Nucleus accumbens (tissue), 56 donors: ENCODE measurements at regions not wholly inside any gene's neighbourhood (a gene's known extent, or its start where the extent isn't known, plus 50 kb on each side); places are given as distances from the start of the nearest gene placed in this dataset.
"Not testable (repeated sequence)": the region's sequence is repeated elsewhere in the genome, so short reads cannot be mapped to it uniquely, and the experiment has no call there.

ENCODE experiments used
- DNase-seq, 56 donors: peaks; one replicate each; lab custom pipeline; 2025; lab: John Stamatoyannopoulos, UW

GRCh38 chr20:52098186-52098585 is 93.4 kb downstream of the ZFP64 start:
- no peak for DNase-seq

DNA sequence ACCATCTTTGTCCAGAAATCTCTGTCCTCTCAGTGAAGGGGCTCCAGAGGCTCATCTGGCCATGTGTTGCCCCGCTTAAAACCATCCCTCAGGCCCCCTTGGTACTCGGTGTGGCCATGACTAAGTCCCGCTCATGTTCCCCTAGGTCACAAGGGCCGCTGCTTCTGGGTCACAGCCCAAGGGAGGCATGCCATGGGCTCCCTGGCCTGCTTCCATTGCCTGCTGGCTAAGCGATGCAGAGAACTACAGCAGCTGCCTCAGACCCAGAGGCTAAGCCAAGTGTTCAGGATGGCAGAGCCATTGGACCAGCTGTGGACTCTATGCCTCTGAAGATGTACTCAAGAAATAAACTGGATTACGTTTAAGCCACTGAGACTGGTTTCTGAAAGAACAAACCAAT is 95.5 kb downstream of the ZFP64 start:
- peak in 3 of 56 donors; percentile 1 to 8 (median 3) for DNase-seq

GRCh38 chr20:52094693-52095092 is 96.9 kb downstream of the ZFP64 start:
- DNase-seq: no peak

DNA sequence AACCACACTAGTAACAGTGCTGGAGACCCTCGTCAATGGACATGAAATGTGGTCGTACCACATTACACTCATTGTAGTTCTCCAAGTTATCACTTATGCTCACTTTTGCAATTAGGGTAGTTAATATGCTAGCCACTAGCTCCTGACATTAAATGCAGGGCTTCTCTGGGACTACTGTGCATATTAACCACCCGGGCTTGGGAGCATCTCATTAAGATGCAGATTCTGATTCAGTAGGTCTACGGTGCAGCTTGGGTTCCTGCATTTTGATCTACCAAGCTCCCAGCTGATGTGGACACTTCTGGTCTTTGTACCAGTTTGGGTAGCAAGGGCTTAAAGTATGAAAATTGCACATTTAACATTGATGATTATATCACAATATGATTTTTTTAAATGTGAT is 98.0 kb downstream of the ZFP64 start:
- DNase-seq: no peak

DNA sequence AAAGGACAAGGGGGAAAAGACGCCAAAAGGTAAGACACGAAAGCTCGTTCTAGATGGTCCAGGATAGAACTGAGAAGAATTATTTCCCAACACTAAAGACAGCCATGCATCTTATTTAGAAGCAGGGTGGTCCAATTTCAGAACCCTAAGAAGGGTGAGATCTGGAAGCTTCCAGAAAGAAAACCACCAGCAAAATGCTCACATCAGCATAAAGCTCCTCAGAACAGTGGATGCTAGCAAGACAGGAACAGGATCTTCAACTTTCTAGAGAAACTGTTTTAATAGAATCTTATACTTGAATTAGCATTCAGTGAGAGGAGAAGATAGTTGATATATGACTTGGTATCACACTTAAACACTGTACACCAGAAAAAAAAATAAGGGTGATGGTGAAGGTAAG is 101.5 kb downstream of the ZFP64 start:
- no peak for DNase-seq

DNA sequence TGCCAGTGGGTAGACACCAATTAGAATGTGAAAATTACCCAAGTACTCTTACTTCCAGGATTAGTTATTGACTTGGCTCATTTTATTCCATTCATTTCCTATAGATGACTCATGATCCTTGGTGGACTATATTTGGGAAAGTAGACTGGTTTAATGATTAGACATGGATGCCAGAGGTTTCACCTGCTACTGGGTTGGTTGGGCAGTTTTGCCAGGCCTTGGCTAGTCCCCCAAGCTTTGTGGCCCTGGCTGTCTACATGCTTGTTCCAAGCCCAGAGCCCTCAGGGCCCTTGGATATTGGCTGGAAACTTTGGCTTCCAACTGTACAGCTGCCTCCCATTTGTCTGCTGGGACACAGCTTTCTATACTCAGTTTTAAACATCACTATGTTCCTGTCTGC is 104.1 kb downstream of the ZFP64 start:
- no peak for DNase-seq

GRCh38 chr20:52086878-52087277 is 104.7 kb downstream of the ZFP64 start:
- DNase-seq: no peak

DNA sequence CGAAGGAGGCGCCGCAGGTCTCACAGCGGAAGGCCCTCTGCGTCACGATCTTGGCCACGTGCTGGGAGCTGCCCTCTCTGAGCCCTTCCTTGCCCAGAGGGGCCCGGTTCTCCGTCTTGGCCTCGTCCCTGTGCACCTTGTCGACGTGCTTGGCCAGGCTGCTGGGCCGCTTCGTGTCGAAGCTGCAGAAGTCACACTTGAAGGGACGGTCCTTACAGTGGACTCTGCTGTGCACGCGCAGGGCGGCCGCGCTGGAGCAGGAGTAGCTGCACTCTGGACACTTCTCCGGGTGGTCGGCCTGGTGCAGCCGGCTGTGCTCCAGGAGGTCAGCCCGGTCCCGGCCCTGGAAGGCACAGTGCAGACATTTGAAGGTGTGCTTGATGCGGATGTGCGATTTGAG is 106.9 kb downstream of the ZFP64 start:
- DNase-seq: no peak

DNA sequence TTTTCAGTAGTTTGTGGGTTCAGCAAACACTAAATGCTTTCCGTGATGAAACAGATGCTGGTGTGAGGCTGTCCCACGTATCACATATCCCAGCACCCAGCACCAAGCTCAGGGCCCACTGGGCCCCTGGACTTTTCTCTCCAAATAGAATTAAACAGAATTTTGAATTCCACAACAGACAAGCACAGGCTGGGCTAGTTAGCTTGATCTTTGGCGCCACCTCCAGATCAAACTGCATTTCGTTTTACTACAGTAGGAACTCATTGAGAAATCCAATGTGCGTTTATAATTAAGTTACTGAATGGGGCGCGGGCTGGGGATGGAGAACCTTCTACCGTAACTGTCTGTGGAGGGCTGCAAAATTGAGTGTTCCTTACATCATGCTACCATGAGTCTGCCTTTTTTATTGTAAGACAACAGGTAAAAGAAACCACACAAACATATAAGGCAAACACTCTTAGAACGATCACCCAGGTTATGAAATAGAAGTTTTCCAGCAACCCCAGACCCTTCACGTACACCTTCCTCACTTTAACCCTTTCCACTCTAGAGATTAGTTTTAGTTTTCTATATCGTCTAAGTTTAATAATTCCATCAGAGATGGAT is 107.8 kb downstream of the ZFP64 start:
- DNase-seq: peak in 42 of 56 donors; percentile 2 to 75 (median 28)

DNA sequence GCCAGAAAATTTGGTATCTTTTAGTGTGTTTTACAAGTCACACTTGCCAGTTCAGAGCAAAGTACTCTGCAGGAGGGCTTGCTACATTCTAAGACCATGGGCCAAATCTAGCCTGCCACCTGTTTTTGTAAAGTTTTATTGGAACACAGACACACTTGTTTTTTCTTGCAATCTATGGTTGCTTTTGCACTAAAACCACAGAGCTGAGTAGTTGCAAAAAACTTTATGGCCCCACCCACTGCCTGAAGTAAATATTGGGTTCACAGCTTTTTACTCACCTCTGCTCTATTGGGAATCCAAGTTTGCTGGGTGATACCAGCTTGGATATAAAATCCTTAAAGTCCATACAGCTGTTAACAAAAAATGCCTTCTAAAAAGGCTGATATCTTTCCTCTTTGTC is 109.0 kb downstream of the ZFP64 start:
- DNase-seq: no peak

DNA sequence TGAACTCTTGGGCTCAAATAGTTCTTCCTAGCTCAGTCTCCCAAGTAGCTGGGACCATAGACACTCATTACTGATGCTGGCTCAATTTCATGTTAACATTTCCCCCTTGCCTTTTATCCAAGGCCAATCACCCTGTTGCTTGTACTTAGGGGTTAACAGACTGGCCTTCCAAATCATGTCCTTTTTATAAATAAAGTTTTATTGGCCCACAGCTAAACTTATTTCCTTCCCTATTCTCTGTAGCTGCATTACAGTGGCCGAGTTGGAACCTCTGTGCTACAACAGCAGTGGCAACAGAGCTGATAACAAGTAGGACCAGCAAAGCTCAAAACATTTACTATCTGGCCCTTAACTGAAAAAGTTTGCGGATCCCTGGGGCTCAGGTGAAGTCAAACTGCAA is 109.8 kb downstream of the ZFP64 start:
- no peak for DNase-seq

- no peak for DNase-seq
These were observed 110.5 kb downstream of the ZFP64 start for GRCh38 chr20:52081066-52081465.

DNA sequence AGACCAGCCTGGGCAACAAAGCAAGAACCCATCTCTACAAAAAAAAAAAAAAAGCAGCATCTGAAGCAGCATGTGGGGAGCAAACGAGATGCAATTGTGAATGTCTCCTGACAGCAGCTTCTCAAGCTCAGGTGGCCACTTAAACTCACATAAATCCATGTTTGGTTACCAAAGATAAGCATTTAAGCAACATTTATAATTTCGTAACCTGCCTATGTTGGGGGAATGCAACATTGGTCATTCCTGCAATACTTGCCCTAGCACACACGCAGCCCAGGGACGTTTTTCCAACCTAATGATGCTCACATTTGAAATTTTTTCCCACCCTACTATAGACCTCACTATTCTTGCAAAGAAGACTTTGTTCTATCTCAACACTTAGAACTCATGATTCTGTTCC is 113.3 kb downstream of the ZFP64 start:
- no peak for DNase-seq

DNA sequence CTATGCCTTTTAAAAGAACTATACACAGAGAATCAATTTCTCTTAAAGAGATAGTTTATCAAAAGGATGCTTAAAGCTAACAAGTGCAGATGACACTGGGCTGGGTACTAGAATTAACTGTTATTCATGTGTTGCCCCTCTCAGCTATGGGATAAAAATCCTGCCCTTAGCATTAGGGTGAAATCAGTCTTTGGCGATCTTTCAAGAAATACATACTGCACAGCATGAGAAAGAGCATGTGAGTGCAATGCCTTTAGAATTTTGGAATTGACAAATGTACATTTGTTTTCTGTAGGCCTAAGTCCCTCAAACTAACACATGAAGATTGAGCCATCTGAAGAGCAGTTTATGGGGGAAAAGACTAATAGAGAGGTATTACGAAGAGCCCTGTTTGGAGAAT is 115.4 kb downstream of the ZFP64 start:
- DNase-seq: no peak

DNA sequence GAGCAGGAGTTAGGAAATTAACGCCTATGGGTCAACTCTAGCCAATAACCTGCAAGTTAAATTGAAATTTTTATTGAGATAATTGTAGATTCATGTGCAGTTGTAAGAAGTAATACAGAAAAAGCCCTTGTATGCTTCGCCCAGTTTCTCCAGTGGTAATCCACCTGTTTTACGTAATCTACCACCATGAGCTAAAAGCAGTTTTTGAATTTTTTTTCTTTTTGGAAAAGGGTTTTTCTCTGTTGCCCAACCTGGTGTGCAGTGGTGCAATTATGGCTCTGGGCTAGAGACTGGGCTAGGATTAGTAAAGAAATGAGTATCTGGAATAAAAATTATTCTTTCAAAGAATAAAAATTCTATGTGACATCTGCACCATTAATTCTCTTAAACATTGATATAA is 116.2 kb downstream of the ZFP64 start:
- DNase-seq: no peak

- DNase-seq: no peak
These were observed 120.4 kb downstream of the ZFP64 start for GRCh38 chr20:52071136-52071535.

DNA sequence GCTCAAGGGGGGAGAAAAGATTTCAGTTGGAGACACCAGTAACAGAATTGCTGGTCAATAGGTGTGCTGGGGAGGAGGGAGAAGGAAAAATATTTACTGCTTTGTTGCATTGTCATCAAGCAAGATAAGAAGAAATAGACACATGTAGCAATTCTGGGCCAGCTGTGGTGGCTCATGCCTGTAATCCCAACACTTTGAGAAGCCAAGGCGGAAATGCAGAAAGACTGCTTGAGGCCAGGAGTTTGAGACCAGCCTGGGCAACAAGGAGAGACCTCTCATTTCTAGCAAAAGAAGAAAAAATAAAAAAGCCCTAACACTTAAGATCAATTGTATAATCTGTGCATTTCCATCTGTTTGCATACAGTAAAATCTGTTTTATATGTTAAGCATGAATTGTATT is 126.6 kb downstream of the ZFP64 start:
- no peak for DNase-seq

GRCh38 chr20:52062452-52063209 is 128.9 kb downstream of the ZFP64 start:
- DNase-seq: no peak

- DNase-seq: no peak
These were observed 130.5 kb downstream of the ZFP64 start for GRCh38 chr20:52060794-52061714.

DNA sequence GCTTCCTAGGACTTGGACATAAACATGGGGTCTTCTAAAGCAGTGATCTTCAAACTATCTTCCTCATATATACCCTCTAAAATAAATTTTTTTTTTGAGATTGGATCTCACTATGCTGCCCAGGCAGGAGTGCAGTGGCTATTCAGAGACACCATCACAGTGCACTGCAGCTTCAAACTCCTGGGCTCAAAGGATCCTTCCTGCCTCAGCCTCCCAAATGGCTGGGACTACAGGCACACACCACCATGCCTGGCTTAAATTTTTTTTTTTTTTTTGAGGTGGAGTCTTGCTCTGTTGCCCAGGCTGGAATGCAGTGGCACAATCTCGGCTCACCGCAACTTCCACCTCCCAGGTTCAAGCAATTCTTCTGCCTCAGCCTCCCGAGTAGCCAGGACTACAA is 134.4 kb downstream of the ZFP64 start:
- not testable (repeated sequence) for DNase-seq
